HG03139 (cell line): ENCODE measurements at regions not wholly inside any gene's neighbourhood (a gene's known extent, or its start where the extent isn't known, plus 50 kb on each side); places are given as distances from the start of the nearest gene placed in this dataset.

Source experiments
- ATAC-seq: cut with Tn5 transposase; IDR thresholded peaks from one replicate; pipeline ENCODE4 v1.9.1; 2021; ENCODE audit not compliant: unreplicated experiment

GRCh38 chr22:27571463-27572277, 229.9 kb downstream of the MN1 start:
- ATAC-seq = no peak

- ATAC-seq = no peak
Observed at GRCh38 chr22:27572278-27572666, 229.3 kb downstream of the MN1 start.

GRCh38 chr22:27573280-27574001, 228.1 kb downstream of the MN1 start:
- ATAC-seq = no peak

GRCh38 chr22:27574002-27574366, 227.6 kb downstream of the MN1 start:
- ATAC-seq = no peak

GRCh38 chr22:27574651-27575050, 226.9 kb downstream of the MN1 start:
- no peak for ATAC-seq

- no peak for ATAC-seq
Observed at GRCh38 chr22:27575348-27575747, 226.2 kb downstream of the MN1 start.

- no peak for ATAC-seq
Observed at GRCh38 chr22:27576413-27576812, 225.1 kb downstream of the MN1 start.

GRCh38 chr22:27576815-27577573, 224.6 kb downstream of the MN1 start:
- ATAC-seq = no peak

- no peak for ATAC-seq
Observed at GRCh38 chr22:27577574-27577969, 224.0 kb downstream of the MN1 start.

- no peak for ATAC-seq
Observed at GRCh38 chr22:27578937-27579617, 222.5 kb downstream of the MN1 start.

- ATAC-seq = no peak
Observed at GRCh38 chr22:27580311-27580897, 221.2 kb downstream of the MN1 start.

GRCh38 chr22:27581236-27581635, 220.3 kb downstream of the MN1 start:
- ATAC-seq = no peak

GRCh38 chr22:27581688-27582087, 219.9 kb downstream of the MN1 start:
- ATAC-seq = no peak

GRCh38 chr22:27583856-27584255, 217.7 kb downstream of the MN1 start:
- ATAC-seq = no peak

- no peak for ATAC-seq
Observed at GRCh38 chr22:27585141-27585540, 216.4 kb downstream of the MN1 start.

- ATAC-seq = no peak
Observed at GRCh38 chr22:27588268-27588667, 213.3 kb downstream of the MN1 start.

- no peak for ATAC-seq
Observed at GRCh38 chr22:27588915-27589314, 212.6 kb downstream of the MN1 start.

GRCh38 chr22:27591060-27591459, 210.5 kb downstream of the MN1 start:
- no peak for ATAC-seq

GRCh38 chr22:27593378-27593777, 208.2 kb downstream of the MN1 start:
- no peak for ATAC-seq

GRCh38 chr22:27594020-27594419, 207.5 kb downstream of the MN1 start:
- no peak for ATAC-seq
